WTC11 (cell line): ENCODE measurements at regions not wholly inside any gene's neighbourhood (a gene's known extent, or its start where the extent isn't known, plus 50 kb on each side); places are given as distances from the start of the nearest gene placed in this dataset.

ENCODE experiments used
- CREB1 ChIP-seq: sonication (generic); formaldehyde crosslinking; IDR thresholded peaks from 2 replicates; pipeline ENCODE4 v1.8.0; 2023; ENCODE audit warnings: mild to moderate bottlenecking, missing genetic modification reagents
- ELF4 ChIP-seq: sonication (generic); formaldehyde crosslinking; IDR thresholded peaks from 2 replicates; pipeline ENCODE4 v1.8.1; 2022; ENCODE audit warnings: low read depth, mild to moderate bottlenecking, moderate library complexity, missing genetic modification reagents
- ESRRA ChIP-seq: sonication (generic); formaldehyde crosslinking; IDR thresholded peaks from 2 replicates; pipeline ENCODE4 v1.8.1; 2022; ENCODE audit warnings: mild to moderate bottlenecking, missing genetic modification reagents, borderline replicate concordance
- SMAD3 ChIP-seq: sonication (generic); formaldehyde crosslinking; IDR thresholded peaks from 2 replicates; pipeline ENCODE4 v1.8.0; 2022; ENCODE audit warnings: missing genetic modification reagents, mild to moderate bottlenecking, borderline replicate concordance
- USF2 ChIP-seq: sonication (generic); formaldehyde crosslinking; IDR thresholded peaks from 2 replicates; pipeline ENCODE4 v1.8.1; 2023; ENCODE audit warnings: mild to moderate bottlenecking, missing genetic modification reagents, moderate library complexity
- TF ChIP-seq, protein P1 (sequence below): fragments of 200-600 bp; IDR thresholded peaks from 2 replicates; pipeline ENCODE4 v1.8.0; 2022; ENCODE audit warnings: antibody characterized with exemption
- TF ChIP-seq, protein P2 (sequence below): sonication (generic); formaldehyde crosslinking; IDR thresholded peaks from 2 replicates; pipeline ENCODE4 v1.8.1; 2023; ENCODE audit warnings: mild to moderate bottlenecking, moderate library complexity, missing genetic modification reagents

DNA sequence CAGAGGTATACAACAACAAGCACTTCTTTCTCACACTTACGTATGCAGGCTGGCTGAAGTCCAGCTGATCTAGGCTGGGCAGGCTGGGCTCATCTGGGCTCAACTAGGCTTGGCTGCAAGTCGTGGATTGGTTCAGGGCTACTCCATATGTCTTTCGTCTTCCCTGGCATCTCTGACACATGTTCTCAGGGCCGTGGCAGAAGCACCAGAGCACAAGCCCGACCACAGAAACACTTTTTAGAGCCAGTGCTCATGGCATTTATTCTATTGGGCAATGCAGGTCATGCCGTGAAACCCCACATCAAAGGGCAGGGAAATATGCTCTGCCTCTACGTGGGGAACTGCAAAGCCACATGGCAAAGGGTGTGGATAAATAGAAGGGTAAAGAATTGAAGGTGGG is 93.8 kb downstream of the RIN2 start:
- TF ChIP-seq, protein P1, sequence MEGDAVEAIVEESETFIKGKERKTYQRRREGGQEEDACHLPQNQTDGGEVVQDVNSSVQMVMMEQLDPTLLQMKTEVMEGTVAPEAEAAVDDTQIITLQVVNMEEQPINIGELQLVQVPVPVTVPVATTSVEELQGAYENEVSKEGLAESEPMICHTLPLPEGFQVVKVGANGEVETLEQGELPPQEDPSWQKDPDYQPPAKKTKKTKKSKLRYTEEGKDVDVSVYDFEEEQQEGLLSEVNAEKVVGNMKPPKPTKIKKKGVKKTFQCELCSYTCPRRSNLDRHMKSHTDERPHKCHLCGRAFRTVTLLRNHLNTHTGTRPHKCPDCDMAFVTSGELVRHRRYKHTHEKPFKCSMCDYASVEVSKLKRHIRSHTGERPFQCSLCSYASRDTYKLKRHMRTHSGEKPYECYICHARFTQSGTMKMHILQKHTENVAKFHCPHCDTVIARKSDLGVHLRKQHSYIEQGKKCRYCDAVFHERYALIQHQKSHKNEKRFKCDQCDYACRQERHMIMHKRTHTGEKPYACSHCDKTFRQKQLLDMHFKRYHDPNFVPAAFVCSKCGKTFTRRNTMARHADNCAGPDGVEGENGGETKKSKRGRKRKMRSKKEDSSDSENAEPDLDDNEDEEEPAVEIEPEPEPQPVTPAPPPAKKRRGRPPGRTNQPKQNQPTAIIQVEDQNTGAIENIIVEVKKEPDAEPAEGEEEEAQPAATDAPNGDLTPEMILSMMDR = no peak
- TF ChIP-seq, protein P2, sequence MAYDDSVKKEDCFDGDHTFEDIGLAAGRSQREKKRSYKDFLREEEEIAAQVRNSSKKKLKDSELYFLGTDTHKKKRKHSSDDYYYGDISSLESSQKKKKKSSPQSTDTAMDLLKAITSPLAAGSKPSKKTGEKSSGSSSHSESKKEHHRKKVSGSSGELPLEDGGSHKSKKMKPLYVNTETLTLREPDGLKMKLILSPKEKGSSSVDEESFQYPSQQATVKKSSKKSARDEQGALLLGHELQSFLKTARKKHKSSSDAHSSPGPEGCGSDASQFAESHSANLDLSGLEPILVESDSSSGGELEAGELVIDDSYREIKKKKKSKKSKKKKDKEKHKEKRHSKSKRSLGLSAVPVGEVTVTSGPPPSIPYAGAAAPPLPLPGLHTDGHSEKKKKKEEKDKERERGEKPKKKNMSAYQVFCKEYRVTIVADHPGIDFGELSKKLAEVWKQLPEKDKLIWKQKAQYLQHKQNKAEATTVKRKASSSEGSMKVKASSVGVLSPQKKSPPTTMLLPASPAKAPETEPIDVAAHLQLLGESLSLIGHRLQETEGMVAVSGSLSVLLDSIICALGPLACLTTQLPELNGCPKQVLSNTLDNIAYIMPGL = no peak
- no peak for TF ChIP-seq ELF4 (CRISPR knock-in tag)
- TF ChIP-seq SMAD3 = no peak
- no peak for TF ChIP-seq CREB1 (CRISPR knock-in tag)
- TF ChIP-seq ESRRA (CRISPR knock-in tag) = no peak
- no peak for TF ChIP-seq USF2
